ENCODE measurements at regions not wholly inside any gene's neighbourhood (a gene's known extent, or its start where the extent isn't known, plus 50 kb on each side); places are given as distances from the start of the nearest gene placed in this dataset.

DNA sequence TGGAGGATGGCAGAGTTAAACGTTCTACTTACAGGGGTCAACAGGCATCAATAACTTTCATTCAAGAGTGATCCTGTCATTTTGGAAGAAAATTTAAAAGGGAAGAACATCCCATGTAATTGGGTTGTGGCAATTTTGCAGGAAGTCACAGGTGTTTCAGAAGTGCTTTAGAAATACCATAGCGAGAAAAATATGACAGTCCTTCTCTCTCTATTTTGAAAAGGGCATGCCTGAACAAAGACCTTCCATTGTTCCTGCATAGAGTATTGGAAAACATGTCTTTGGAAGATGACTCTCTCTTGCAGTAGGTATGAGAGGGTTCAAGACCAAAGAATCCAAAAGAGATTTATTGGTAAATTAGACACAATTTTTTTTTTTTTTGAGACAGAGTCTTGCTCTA lies 81.8 kb upstream of the SERTAD2 start:
- DNase-seq = no peak
- Histone ChIP-seq H2BK15ac (ENCODE audit: low read depth, low read length) (no peak overlapping the region), H2AK9ac (replicated peaks; ENCODE audit: low read depth, low read length, poor library complexity) (no peak overlapping the region), H3K4ac (ENCODE audit: low read depth, low read length) (no peak overlapping the region), H4K8ac (ENCODE audit: low read depth in 2 of 2, low read length in 2 of 2) (no peak overlapping the region), H2BK20ac (ENCODE audit: low read depth, low read length) (no peak overlapping the region), H3K18ac (ENCODE audit: low read depth, low read length) (no peak overlapping the region), H4K20me1 (ENCODE audit: insufficient read depth, low read length) (no peaks in the 10 kb centered on the region), H3K14ac (replicated peaks; ENCODE audit: low read depth, low read length) (no peak overlapping the region), H3K56ac (ENCODE audit: extremely low read depth, insufficient read depth, low read length) (no peak overlapping the region), H3K9me3 (ENCODE audit: control insufficient read depth, insufficient read depth, low read length) (no peaks in the 10 kb centered on the region), H3K36me3 (ENCODE audit: control insufficient read depth, insufficient read depth, low read length) (no peaks in the 10 kb centered on the region), H3K9ac (ENCODE audit: low read depth, low read length) (no peak overlapping the region), H4K5ac (ENCODE audit: low read depth, low read length) (no peak overlapping the region), H2AFZ (replicated peaks; ENCODE audit: low read length, poor library complexity) (no peak overlapping the region), H3K4me1 (ENCODE audit: control insufficient read depth, insufficient read depth, low read length) (peaks cover 2% of the 10 kb centered on the region; the same call in 1 of the 2 replicates), H4K91ac (ENCODE audit: insufficient read depth, low read depth, low read length) (no peak overlapping the region), H2BK5ac (ENCODE audit: low read depth, low read length, poor library complexity, severe bottlenecking) (no peak overlapping the region), H2AK5ac (ENCODE audit: low read depth, low read length) (no peak overlapping the region), H3K23ac (ENCODE audit: low read depth, low read length) (no peak overlapping the region), H3K79me1 (ENCODE audit: low read depth in 1 of 2, low read length in 2 of 2) (peaks cover 0 to 3% of the 10 kb centered on the region in 2 experiments; a peak in 3 of 4 replicates), H3K27ac (ENCODE audit: insufficient read depth, low read length) (no peak overlapping the region), H3K4me2 (ENCODE audit: low read depth, low read length) (no peak overlapping the region), H3K27me3 (ENCODE audit: control insufficient read depth, insufficient read depth, low read length) (no peaks in the 10 kb centered on the region), H3K9me1 (ENCODE audit: insufficient read depth, low read length) (peaks cover 5% of the 10 kb centered on the region; the same call in 1 of the 2 replicates), H3K4me3 (ENCODE audit: insufficient read depth, low read depth, low read length) (no peak overlapping the region), H2BK120ac (ENCODE audit: low read depth, low read length) (no peak overlapping the region)
- in situ Hi-C loops (cut with MboI; ENCODE audit: low sequenced_read_pairs) = no loop called here
- no peak for ATAC-seq (ENCODE audit: low read depth)
- no CpG with 5 or more reads among the region's 2 CpGs for WGBS, 2 experiments (ENCODE audit: extremely low coverage in 2 of 2, insufficient read length in 1 of 2)
- intact Hi-C loops (cut with micrococcal nuclease) = no loop called here
- ChIA-PET POLR2A (ENCODE audit: unreplicated experiment) (no interaction called here), CTCF (interaction anchor here (0.7 kb wide), 1 partner anchor 9 kb away, joined by 3 read pairs; no protein-coding TSS in a partner anchor)
- BruUV-seq (replicated peaks) = no TSS peak
- dilution Hi-C loops (cut with HindIII; ENCODE audit: low sequenced_read_pairs, unreplicated experiment) = no loop called here
- no peak for TF ChIP-seq NFE2L2 (IDR thresholded peaks at IDR 0.05; ENCODE audit: low read depth, low read length)
- no peak for TF ChIP-seq RAD21 (IDR thresholded peaks at IDR 0.05; ENCODE audit: low read length)
- no peak for TF ChIP-seq CEBPB (IDR thresholded peaks at IDR 0.05; ENCODE audit: low read depth, low read length)

Data from IMR-90 (cell line).